SK-N-SH treated with all-trans-retinoic acid at 6 μM for 48 hours (cell line): ENCODE measurements at regions not wholly inside any gene's neighbourhood (a gene's known extent, or its start where the extent isn't known, plus 50 kb on each side); places are given as distances from the start of the nearest gene placed in this dataset.

Experiments
- ARNTL ChIP-seq: fragments of 450-650 bp; formaldehyde crosslinking; IDR thresholded peaks from 2 replicates; pipeline ENCODE4 v1.5.0; 2020; ENCODE audit warnings: low read depth, mild to moderate bottlenecking, moderate library complexity, borderline replicate concordance
- BACH2 ChIP-seq: fragments of 250-450 bp; sonication (Bioruptor Pico); IDR thresholded peaks from 2 replicates; pipeline ENCODE4 v1.9.0; 2021; ENCODE audit warnings: mild to moderate bottlenecking, borderline replicate concordance
- ESRRG ChIP-seq: fragments of 250-450 bp; sonication (Bioruptor Pico); IDR thresholded peaks from 2 replicates; pipeline ENCODE4 v1.6.1; 2021; ENCODE audit warnings: mild to moderate bottlenecking
- ISL1 ChIP-seq: fragments of 250-450 bp; sonication (Bioruptor Pico); IDR thresholded peaks from 2 replicates; pipeline ENCODE4 v2.1.2; 2022; ENCODE audit warnings: mild to moderate bottlenecking, moderate library complexity
- RARB ChIP-seq: fragments of 250-450 bp; sonication (Bioruptor Pico); IDR thresholded peaks from 2 replicates; pipeline ENCODE4 v1.8.0; 2021; ENCODE audit warnings: mild to moderate bottlenecking, moderate library complexity
- ZFP30 ChIP-seq: fragments of 450-650 bp; formaldehyde crosslinking; IDR thresholded peaks from 2 replicates; pipeline ENCODE4 v1.5.0; 2022; ENCODE audit warnings: mild to moderate bottlenecking, moderate library complexity
- TF ChIP-seq, protein P1 (sequence below): fragments of 250-450 bp; sonication (Bioruptor Pico); IDR thresholded peaks from 2 replicates; pipeline ENCODE4 v1.5.0; 2020; ENCODE audit warnings: mild to moderate bottlenecking, moderate library complexity
- TF ChIP-seq, protein P2 (sequence below): fragments of 250-450 bp; sonication (Bioruptor Pico); IDR thresholded peaks from 2 replicates; pipeline ENCODE4 v1.5.1; 2021; ENCODE audit warnings: mild to moderate bottlenecking, moderate library complexity
- TF ChIP-seq, protein P3 (sequence below): fragments of 250-450 bp; sonication (Bioruptor Pico); IDR thresholded peaks from 2 replicates; pipeline ENCODE4 v1.8.0; 2020; ENCODE audit warnings: mild to moderate bottlenecking, moderate library complexity, borderline replicate concordance

DNA sequence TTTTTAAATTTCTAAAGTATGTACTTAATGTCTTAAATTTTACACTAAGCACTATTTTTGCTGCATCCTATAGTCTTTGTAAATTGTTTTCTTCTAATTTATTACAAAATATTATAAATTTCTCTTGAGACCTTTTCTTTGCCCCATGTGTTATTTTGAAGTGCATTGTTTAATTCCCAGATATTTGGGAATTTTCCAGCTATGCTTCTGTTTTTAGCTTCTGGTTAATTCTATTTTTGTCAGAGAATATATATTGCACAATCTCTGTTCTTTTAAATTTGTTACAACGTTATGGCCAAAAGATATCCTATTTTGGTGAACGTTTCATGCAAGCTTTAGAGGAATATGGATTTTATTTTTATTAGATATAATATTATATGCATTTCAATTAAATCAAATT is 917.4 kb upstream of the MIR17HG start:
- TF ChIP-seq, protein P1, sequence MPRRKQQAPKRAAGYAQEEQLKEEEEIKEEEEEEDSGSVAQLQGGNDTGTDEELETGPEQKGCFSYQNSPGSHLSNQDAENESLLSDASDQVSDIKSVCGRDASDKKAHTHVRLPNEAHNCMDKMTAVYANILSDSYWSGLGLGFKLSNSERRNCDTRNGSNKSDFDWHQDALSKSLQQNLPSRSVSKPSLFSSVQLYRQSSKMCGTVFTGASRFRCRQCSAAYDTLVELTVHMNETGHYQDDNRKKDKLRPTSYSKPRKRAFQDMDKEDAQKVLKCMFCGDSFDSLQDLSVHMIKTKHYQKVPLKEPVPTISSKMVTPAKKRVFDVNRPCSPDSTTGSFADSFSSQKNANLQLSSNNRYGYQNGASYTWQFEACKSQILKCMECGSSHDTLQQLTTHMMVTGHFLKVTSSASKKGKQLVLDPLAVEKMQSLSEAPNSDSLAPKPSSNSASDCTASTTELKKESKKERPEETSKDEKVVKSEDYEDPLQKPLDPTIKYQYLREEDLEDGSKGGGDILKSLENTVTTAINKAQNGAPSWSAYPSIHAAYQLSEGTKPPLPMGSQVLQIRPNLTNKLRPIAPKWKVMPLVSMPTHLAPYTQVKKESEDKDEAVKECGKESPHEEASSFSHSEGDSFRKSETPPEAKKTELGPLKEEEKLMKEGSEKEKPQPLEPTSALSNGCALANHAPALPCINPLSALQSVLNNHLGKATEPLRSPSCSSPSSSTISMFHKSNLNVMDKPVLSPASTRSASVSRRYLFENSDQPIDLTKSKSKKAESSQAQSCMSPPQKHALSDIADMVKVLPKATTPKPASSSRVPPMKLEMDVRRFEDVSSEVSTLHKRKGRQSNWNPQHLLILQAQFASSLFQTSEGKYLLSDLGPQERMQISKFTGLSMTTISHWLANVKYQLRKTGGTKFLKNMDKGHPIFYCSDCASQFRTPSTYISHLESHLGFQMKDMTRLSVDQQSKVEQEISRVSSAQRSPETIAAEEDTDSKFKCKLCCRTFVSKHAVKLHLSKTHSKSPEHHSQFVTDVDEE (CRISPR knock-in tag), result no peak
- TF ChIP-seq, protein P2, sequence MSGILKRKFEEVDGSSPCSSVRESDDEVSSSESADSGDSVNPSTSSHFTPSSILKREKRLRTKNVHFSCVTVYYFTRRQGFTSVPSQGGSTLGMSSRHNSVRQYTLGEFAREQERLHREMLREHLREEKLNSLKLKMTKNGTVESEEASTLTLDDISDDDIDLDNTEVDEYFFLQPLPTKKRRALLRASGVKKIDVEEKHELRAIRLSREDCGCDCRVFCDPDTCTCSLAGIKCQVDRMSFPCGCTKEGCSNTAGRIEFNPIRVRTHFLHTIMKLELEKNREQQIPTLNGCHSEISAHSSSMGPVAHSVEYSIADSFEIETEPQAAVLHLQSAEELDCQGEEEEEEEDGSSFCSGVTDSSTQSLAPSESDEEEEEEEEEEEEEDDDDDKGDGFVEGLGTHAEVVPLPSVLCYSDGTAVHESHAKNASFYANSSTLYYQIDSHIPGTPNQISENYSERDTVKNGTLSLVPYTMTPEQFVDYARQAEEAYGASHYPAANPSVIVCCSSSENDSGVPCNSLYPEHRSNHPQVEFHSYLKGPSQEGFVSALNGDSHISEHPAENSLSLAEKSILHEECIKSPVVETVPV (CRISPR knock-in tag), result no peak
- TF ChIP-seq ARNTL (CRISPR knock-in tag) (no peak), ESRRG (CRISPR knock-in tag) (no peak), RARB (CRISPR knock-in tag) (no peak), ZFP30 (CRISPR knock-in tag) (no peak), BACH2 (CRISPR knock-in tag) (no peak), ISL1 (CRISPR knock-in tag) (no peak)
- TF ChIP-seq, protein P3, sequence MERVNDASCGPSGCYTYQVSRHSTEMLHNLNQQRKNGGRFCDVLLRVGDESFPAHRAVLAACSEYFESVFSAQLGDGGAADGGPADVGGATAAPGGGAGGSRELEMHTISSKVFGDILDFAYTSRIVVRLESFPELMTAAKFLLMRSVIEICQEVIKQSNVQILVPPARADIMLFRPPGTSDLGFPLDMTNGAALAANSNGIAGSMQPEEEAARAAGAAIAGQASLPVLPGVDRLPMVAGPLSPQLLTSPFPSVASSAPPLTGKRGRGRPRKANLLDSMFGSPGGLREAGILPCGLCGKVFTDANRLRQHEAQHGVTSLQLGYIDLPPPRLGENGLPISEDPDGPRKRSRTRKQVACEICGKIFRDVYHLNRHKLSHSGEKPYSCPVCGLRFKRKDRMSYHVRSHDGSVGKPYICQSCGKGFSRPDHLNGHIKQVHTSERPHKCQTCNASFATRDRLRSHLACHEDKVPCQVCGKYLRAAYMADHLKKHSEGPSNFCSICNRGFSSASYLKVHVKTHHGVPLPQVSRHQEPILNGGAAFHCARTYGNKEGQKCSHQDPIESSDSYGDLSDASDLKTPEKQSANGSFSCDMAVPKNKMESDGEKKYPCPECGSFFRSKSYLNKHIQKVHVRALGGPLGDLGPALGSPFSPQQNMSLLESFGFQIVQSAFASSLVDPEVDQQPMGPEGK (CRISPR knock-in tag), result no peak
